HG02938 (cell line): ENCODE measurements at regions not wholly inside any gene's neighbourhood (a gene's known extent, or its start where the extent isn't known, plus 50 kb on each side); places are given as distances from the start of the nearest gene placed in this dataset.
"Not testable (repeated sequence)": the region's sequence is repeated elsewhere in the genome, so short reads cannot be mapped to it uniquely, and the experiment has no call there.

Source experiments
- ATAC-seq: cut with Tn5 transposase; IDR thresholded peaks from one replicate; pipeline ENCODE4 v1.9.1; 2021; ENCODE audit warnings: mild to moderate bottlenecking, moderate library complexity; ENCODE audit not compliant: unreplicated experiment

- no peak for ATAC-seq
Measured at GRCh38 chr18:68387246-68387645, 327.7 kb downstream of the TMX3 start.

GRCh38 chr18:68383979-68384378 lies 330.9 kb downstream of the TMX3 start:
- not testable (repeated sequence) for ATAC-seq

- ATAC-seq = no peak
Measured at GRCh38 chr18:68376926-68377325, 338.0 kb downstream of the TMX3 start.

- ATAC-seq = no peak
Measured at GRCh38 chr18:68362907-68363306, 352.0 kb downstream of the TMX3 start.

GRCh38 chr18:68355637-68356036 lies 359.3 kb downstream of the TMX3 start:
- no peak for ATAC-seq

- ATAC-seq = no peak
Measured at GRCh38 chr18:68354176-68354575, 360.7 kb downstream of the TMX3 start.

- ATAC-seq = no peak
Measured at GRCh38 chr18:68342039-68342659, 372.8 kb downstream of the TMX3 start.

- no peak for ATAC-seq
Measured at GRCh38 chr18:68340606-68341005, 374.3 kb downstream of the TMX3 start.

GRCh38 chr18:68330658-68331057 lies 384.2 kb downstream of the TMX3 start:
- no peak for ATAC-seq

- ATAC-seq = no peak
Measured at GRCh38 chr18:68323921-68324320, 391.0 kb downstream of the TMX3 start.

- ATAC-seq = no peak
Measured at GRCh38 chr18:68316636-68317035, 398.3 kb downstream of the TMX3 start.

- ATAC-seq = no peak
Measured at GRCh38 chr18:68314403-68314802, 400.5 kb downstream of the TMX3 start.

GRCh38 chr18:68301441-68301840 lies 413.5 kb downstream of the TMX3 start:
- no peak for ATAC-seq

GRCh38 chr18:68299906-68300305 lies 415.0 kb downstream of the TMX3 start:
- ATAC-seq = no peak

- ATAC-seq = no peak
Measured at GRCh38 chr18:68298330-68298729, 416.6 kb downstream of the TMX3 start.

GRCh38 chr18:68288408-68288807 lies 426.5 kb downstream of the TMX3 start:
- no peak for ATAC-seq

- no peak for ATAC-seq
Measured at GRCh38 chr18:68284236-68284780, 430.6 kb downstream of the TMX3 start.

- ATAC-seq = no peak
Measured at GRCh38 chr18:68283834-68284233, 431.1 kb downstream of the TMX3 start.

GRCh38 chr18:68282232-68282631 lies 432.7 kb downstream of the TMX3 start:
- no peak for ATAC-seq

- ATAC-seq = no peak
Measured at GRCh38 chr18:68275616-68276015, 439.3 kb downstream of the TMX3 start.

- ATAC-seq = no peak
Measured at GRCh38 chr18:68270017-68270416, 444.9 kb downstream of the TMX3 start.

- ATAC-seq = no peak
Measured at GRCh38 chr18:68267583-68267982, 447.3 kb downstream of the TMX3 start.

GRCh38 chr18:68263481-68263880 lies 451.4 kb downstream of the TMX3 start:
- ATAC-seq = no peak
